GM19025 (cell line): ENCODE measurements at regions not wholly inside any gene's neighbourhood (a gene's known extent, or its start where the extent isn't known, plus 50 kb on each side); places are given as distances from the start of the nearest gene placed in this dataset.
"Not testable (repeated sequence)": the region's sequence is repeated elsewhere in the genome, so short reads cannot be mapped to it uniquely, and the experiment has no call there.

Experiments used
- ATAC-seq: cut with Tn5 transposase; IDR thresholded peaks from one replicate; pipeline ENCODE4 v1.9.1; 2021; ENCODE audit warnings: mild to moderate bottlenecking, low read depth, moderate library complexity; ENCODE audit not compliant: unreplicated experiment

DNA sequence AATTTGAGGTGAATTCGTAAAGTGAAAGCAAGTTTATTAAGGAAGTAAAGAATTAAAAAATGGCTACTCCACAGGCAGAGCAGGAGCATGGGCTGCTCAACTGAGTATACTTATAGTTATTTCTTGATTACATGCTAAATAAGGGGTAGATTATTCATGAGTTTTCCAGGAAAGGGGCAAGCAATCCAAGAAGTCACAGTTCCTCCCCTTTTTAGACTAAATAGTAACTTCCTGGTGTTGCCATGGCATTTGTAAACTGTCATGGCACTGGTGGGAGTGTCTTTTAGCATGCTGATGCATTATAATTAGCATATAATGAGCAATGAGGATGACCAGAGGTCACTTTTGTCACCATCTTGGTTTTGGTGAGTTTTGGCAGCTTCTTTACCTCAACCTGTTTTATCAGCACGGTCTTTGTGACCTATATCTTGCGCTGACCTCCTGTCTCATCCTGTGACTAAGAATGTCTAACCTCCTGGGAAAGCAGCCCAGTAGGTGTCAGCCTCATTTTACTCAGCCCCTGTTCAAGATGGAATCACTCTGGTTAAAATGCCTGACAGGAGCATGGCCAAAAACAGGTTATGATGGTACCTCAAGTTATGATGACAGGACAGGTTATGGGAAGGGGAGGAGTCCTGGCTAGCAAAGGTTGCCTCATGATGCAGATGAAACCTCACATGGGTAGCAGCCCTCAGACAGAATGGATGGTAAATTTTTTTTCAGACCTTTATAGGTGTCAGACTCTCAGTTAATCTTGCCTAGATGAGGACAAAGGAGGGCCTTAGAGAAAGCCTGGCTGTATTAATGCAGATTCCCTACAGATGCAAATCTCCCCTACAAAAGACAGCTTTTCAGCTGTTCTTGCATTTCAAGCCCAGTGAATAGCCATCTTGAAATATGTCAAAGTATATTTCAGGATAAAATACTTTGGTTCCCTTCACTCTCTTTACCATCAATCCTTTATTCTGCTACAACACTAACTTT is 49.7 kb downstream of the SIPA1L2 start:
- no peak for ATAC-seq

DNA sequence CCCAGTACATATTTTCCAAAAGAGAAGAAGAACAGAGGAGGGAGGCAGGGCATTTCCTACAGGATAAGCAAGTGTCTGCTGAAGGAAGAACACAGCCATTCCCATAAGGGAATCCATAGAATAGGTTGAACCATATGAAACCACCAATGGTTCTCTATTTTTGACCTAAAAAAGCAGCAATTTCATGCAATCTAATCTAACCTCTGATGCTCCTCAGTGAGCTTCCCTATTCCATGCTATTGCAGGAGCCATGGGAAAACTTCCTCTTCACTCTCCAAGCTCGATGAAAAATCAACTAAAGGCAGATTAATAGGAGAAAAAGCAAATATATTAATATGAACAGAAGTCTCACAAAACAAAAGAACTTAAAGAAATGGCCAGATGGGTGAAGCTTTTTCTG is 50.5 kb downstream of the SIPA1L2 start:
- ATAC-seq = no peak

DNA sequence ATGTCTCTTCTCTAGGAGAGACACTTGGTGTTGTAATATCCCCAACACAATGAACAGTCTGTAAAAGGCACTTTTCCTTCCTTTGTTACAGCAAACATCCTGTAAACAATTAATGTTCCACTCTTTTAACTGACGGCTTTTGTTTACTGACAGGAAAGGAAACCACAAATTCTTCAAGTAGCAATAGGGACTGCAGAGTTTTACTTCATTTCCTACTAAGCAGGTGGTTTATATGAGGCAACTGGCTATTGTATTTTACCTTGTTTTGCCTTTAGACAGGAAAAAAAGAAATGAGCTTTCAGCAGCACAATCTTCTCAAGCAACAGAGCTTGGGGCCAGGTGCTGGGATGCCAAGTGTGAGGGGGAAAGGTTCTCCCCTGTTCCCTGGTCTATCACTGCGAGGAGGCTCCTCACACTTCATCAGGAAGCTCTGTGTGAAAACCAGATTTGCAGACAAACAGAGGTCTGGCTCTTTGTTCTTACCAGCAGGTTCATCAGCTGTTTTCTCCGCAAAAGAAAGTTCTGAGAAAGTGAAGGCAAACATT is 51.2 kb downstream of the SIPA1L2 start:
- ATAC-seq = peak; percentile 60

DNA sequence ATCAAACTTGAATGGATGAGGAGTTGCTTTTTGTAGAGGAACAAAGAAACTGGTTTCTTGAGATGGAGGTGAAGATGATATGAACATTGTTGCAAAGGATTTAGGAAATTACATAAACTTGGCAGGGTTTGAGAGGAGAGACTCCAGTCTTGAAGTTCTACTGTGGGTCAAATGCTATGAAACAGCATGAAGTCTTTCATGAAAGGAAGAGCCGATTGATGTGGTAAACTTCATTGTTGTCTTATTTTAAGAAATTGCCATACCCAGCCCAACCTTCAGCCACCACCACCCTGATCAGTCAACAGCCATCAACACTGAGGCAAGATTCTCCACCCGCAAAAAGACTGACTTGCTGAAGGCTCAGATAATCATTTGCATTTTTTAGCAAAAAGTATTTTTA is 52.2 kb downstream of the SIPA1L2 start:
- no peak for ATAC-seq

DNA sequence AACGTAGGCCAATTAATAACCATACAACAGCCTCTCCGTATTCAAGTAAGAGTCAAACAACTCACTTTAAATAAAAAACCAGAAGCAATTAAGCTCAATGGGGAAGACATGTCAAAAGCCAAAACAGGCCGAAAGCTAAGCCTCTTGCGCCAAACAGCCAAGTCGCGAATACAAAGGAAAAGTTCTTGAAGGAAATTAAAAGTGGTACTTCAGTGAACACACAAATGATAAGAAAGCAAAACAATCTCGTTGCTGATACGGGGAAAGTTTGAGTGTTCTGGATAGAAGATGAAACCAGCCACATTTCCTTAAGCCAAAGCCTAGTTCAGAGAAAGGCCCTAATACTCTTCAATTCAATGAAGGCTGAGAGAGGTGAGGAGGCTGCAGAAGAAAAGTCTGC is 53.4 kb downstream of the SIPA1L2 start:
- ATAC-seq = no peak

DNA sequence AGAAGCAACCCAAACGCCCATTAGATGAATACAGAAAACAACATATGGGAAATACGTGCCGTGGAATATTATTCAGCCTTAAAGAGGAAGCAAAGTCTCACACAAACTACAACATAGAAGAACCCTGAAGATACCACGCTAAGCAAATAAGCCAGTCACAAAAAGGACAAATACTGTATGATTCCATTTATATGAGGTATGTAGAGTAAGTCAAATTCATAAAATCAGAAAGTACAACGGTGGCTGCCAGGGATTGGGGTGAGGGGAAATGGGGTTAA is 54.2 kb downstream of the SIPA1L2 start:
- no peak for ATAC-seq

DNA sequence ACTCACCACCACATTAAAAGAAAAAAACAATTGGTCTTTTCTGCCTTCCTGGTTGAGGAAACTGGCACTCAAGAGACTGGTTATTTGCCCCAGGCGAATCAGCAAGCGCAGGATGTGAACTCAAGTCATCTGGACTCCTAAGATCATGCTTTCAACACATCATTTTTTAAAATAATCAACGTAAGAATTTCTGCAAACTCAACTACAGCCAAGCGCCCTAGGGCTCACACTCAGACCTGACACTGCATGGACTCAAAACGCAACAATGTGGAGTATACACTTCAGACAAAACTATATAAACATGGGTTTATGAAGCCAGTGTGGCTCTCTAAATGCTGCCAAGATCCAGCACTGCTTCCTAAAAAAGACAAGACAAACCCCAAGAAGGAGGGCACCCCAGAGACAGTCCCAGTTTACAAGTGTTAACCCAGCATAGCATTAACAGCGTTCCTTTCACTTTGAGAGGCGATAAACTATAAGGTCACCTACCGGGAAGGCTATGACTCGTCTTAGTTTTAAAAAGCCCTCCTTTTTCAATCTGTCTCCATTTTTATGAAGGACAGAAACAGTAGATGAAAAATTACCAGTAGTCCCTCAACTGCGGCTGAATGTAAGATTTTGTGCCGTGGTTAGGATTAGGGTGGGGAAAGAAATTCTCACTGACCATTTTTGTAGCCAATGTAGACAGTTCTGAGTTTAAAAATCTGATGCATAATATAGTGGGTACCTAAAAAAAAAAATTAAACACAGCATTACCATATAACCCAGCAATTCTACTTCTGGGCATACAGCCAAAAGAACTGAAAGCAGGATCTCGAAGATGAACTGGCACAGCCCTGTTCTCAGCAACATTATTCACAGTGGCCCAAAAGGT is 54.8 kb downstream of the SIPA1L2 start:
- no peak for ATAC-seq

DNA sequence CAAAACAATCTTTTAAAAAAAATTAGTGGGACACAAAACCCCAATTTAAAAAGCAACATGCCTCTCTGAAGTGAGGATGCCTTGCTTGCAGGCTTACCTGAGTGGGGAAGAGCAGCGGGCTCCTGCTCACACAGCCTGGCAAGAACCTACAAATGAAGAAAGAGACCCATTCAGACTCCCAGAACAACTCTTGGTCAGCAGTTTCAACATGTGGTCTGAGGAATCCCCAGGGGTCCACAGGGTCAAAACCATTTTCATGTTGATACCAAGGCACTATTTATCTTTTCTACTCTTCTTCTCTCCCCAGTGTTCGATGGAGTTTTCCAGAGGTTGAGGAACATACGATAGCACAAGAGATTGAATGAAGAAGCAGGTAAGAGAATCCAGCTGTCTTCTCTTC is 55.9 kb downstream of the SIPA1L2 start:
- ATAC-seq = no peak

DNA sequence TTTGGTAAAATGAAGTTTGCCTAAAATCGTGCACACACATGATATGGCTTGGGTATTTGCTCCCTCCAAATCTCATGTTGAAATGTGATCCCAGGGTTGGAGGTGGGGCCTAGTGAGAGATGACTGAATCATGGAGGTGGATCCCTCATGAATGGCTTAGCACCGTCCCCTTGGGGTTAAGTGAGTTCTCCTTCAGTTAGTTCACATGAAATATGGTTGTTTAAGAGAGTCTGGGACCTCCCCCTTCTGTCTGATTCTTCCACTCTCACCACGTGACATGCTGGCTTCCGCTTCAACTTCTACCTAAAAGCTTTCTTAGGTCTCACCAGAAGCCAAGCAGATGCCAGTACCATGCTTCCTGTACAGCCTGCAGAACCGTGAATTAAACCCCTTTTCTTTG is 58.4 kb downstream of the SIPA1L2 start:
- ATAC-seq = no peak

DNA sequence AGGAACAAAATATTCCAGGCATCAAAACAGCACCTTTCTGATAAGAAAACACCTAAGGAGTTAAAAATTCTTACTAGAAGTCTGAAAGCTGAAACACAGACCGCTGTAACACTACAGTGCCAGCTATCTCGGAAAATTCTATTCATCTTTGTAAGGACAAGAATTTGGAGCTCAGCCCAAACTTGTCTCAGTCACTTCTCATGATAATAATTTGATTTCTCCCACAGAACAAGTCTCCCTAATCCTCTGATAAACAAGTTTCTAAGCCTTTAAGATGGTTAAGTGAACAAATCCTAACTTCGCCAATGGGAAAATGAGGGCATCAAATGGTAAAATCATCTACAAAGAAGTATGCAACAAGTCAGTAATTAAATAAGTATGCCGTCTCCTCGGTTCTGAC is 59.9 kb downstream of the SIPA1L2 start:
- ATAC-seq = no peak

DNA sequence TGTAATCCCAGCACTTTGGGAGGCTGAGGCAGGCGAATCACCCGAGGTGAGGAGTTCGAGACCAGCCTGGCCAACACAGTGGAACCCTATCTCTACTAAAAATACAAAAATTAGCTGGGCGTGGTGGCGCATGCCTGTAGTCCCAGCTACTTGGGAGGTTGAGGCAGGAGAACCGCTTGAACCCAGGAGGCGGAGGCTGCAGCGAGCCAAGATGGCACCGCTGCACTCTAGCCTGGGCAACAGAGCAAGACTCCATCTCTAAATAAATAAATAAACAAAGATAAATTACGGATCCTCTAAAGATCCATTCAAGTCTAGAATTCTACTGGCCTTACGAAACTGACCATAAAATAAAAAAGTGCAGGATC is 60.4 kb downstream of the SIPA1L2 start:
- not testable (repeated sequence) for ATAC-seq

DNA sequence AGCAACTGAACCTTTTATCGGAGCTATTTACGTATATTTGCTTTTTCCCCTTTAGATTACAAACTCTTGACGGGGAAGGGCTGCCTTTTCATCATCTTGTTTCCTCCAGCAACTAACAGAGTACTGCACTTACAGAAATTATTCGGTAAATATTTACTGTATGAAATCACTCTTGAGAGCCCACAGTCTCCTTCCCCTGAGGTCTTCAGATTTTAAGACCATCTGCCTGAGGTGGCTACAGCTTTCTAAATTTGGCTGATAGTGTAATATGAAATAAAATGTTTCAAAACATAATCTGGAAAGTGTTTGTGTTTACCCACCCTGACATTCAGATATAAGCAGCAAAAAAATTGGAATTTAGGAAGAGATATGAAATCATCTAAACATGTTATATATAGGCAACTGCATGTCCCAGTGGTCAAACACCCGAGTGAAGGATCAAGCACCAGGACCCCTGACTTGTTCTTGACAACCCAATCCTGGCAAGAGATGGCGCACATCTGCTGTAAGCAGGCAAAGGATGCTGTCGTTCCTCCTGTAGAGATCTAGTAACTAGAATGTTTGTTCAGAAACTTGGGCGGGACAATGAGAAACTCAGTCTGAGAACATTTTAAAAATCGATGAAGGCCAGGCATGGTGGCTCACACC is 60.9 kb downstream of the SIPA1L2 start:
- no peak for ATAC-seq

DNA sequence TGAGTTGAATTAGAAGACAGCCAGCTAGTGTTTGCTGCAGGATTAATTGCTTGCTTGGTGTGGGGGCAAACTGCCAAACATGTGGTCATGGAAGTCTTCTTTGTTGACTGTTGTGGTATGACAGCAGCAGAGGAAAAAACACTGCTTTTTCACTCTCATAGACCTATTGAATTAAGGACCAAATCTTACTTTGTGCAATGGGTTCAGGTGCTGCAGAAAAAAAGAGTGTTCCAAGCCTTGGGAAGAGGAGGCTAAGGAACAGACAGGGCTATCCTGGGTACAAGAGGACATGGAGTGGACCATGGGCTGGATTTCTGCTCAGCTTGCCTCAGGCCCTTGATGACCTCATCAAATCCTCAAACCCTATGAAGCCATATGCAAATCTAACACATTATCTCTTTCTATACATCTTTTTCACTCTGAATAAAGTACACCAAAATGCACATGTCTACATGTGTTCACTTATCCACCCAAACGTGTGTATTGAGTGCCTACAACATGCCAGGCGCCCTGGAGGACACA is 61.5 kb downstream of the SIPA1L2 start:
- no peak for ATAC-seq

DNA sequence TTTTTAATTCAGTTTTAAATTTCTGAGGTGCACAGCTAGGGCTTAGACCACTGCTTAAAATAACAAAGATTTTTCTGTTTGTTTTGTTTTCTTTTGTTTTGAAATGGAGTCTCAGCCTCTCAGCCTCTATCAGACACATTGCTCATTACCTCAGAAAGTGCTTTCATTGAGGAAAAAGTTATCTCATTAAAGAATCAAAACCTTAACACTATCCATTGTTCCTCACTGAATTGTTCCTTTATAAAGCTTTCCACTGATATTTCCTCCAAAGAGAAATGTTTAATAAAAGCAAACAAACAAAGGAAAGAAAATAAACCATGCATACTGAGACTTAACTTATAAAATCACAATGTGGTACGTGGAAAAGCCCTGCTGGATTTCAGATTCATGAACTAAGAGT is 63.8 kb downstream of the SIPA1L2 start:
- ATAC-seq = no peak

DNA sequence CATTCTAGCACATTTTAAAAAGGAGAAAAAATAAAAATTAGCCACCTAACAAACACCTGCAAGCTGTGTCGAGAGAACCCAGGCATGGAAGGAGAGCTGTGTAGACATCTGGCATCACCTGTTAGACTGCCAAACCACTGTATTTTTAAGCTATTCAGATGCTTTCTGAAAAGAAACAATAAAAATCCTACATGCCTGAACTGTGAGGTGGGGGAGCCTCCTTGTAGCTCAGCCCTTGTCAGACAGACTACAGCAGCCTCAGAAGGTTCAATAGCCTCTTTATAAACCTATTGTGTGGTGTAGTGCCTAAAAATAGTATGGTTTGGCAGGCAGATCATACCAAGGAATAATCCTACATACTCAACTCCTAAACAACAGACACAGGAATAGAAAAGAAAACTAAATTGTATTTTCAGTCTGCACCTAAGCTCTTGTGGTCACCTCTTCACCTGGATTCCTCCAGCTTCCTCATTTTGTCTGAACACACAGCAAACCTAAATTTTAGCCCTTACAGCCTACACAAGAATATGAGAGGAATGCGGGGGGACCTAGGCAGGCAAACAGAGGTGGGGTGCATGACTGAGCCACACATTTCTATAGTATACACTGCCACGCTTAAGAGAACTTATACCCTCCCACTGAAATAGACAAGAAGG is 67.0 kb downstream of the SIPA1L2 start:
- no peak for ATAC-seq

DNA sequence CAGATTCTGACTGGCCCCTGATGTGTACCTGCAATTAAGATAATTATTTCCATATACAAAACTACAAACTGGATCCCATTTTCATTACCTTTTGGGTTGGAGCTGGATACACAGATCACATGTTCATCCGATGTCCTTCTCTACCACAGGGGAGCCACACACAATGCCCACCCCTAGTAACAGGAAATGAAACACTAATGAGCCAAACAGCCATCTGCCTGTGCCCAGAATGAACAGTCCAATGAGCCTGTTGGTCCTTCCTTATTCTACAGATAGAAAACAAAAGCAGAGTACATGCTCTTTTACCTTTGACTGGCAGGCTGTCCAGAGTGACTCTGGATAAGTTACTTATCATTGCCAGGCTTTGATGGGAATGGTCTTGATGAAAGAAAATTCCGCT is 68.6 kb downstream of the SIPA1L2 start:
- no peak for ATAC-seq

DNA sequence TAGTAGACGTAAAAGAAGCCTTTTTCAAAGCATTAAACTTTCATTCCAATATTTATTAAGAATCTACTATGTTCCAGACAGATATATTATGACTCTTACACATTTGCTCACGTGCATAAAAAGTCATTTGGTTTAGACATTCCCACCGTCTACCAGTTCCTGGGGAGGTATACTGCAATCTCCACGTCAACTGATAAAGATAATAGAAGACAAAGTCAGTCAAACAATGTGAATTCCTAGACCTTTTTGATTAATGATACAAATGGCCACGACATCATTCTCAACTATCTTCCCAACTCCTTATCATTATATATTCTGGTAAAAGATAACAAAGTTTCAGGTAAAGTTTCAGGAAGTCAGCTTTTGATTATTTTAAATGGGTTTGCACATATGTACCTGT is 69.0 kb downstream of the SIPA1L2 start:
- no peak for ATAC-seq

DNA sequence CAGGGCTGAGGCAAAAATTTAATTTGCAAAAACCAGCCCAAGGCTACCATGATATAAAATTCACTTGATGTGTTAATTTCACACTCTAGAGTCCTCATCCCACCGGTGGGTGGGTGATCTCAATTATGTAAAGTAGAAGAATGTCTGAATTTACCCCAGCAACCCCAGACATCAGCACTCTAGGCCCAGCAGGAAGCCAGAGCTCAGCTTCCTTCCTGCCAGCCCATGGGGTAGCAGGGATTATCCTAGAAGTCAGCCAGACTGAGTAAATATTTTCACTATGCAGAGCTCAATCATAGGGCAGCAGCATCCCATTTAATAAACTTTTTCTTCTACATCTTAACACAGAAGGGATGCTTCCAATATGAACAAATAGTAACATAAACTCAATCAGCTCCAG is 71.0 kb downstream of the SIPA1L2 start:
- no peak for ATAC-seq

DNA sequence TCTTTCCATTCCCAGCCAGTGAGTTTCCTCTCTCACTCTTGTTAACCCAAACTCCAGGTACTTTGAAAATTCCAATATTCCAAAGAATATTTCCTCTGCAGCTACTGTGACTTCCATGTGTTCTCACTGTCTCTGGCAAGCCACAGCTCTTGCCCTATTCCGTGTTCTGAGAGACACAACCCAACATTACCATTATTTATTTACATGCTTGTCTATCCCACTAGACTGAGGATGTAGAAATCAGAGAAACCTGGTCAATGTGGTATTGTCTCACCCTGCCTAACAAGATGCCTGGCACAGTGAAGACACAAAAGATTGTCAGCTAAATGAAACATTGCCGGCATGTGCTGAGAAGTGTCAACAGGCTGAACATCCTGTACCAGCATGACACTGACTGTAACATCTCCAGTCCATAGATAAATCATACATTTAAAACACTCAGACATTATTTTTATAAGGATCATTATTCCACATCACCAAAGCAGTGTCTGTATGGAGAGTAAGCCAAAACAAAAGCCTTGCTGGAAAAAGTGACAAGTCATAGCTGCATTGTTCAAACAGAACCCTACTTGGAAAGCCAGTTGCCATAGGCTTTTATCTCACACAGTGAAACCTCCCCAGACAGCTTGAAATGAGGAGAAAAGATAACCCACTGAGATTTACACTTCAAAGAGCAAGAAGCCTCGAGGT is 72.3 kb downstream of the SIPA1L2 start:
- no peak for ATAC-seq

DNA sequence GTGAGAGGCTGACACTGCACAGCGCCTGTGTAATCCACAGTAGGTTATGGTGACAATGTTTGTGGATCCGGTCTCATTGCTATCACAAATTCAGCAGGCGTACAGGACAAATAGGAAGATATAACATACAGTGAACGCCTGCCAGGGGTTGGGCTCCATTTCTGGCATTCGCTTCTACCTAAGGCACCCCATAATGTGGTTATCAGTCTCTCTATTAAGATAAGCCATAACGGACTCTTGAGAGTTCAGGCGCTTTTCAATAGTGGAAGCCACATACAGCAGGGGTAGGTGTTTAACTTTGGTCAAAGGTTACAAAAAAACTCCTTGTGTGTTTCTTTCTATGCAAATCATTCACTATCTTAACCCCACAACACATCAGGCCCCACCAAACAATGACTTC is 72.8 kb downstream of the SIPA1L2 start:
- no peak for ATAC-seq
